Activated CD4-positive, CD25-positive, alpha-beta regulatory T cell treated with anti-CD3 and anti-CD28 coated beads, Interleukin-2, amount 50 U/mL, for 24 hours (primary cell): ENCODE measurements at regions not wholly inside any gene's neighbourhood (a gene's known extent, or its start where the extent isn't known, plus 50 kb on each side); places are given as distances from the start of the nearest gene placed in this dataset.
"Not testable (repeated sequence)": the region's sequence is repeated elsewhere in the genome, so short reads cannot be mapped to it uniquely, and the experiment has no call there.

Experiments used
- ATAC-seq, 2 donors: fragments of 150-1000 bp; cut with Tn5 transposase; one replicate each; pipeline ENCODE4 v1.10.0; 2021; ENCODE audit warnings: mild to moderate bottlenecking in 1 of 2, moderate library complexity in 1 of 2

DNA sequence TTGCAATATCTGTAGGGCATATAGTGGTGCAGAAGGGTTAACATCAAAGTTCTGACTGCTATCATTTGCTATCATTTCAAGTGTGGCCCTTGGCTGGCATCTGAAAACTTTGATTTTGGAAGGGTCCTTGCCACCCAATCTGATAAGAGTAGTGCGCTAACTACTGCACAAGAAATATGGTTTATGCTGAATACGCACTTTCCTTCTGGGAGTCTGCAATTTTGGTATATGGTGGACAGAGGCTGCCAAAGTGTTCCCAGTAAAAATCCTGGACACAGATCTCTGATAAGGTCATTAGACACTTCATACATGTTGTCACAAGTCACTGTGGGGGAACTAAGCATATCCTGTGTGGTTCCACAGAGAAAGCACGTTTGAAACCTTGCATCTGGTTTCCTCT lies 461.6 kb upstream of the CDH11 start:
- no peak for ATAC-seq

- no peak for ATAC-seq
Observed at GRCh38 chr16:65579050-65579449, 457.2 kb upstream of the CDH11 start.

GRCh38 chr16:65576631-65577030 lies 454.8 kb upstream of the CDH11 start:
- ATAC-seq, result no peak

- no peak for ATAC-seq
Observed at GRCh38 chr16:65576139-65576538, 454.3 kb upstream of the CDH11 start.

- ATAC-seq, result no peak
Observed at GRCh38 chr16:65574326-65574966, 452.6 kb upstream of the CDH11 start.

- no peak for ATAC-seq
Observed at GRCh38 chr16:65572156-65572555, 450.3 kb upstream of the CDH11 start.

- no peak for ATAC-seq
Observed at GRCh38 chr16:65570261-65570660, 448.4 kb upstream of the CDH11 start.

DNA sequence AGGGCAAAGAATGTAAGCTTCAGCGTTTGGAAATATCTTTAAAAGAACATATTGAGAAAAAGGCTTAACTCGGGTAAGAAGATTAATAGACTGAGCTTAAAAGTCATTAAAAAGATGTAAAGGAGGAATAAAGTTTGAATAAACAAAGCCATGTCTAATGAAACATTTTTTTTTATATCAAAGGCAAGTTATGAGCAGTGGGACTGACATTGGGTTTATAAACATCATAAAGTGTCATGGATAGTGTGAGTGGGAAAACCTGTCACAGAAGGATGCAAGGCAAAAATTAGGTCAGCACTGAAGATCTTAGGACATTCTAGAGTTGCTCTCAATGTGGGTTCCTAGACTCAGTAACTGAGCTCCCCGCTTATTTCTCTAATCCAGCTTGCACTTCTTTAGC lies 438.0 kb upstream of the CDH11 start:
- no peak for ATAC-seq

DNA sequence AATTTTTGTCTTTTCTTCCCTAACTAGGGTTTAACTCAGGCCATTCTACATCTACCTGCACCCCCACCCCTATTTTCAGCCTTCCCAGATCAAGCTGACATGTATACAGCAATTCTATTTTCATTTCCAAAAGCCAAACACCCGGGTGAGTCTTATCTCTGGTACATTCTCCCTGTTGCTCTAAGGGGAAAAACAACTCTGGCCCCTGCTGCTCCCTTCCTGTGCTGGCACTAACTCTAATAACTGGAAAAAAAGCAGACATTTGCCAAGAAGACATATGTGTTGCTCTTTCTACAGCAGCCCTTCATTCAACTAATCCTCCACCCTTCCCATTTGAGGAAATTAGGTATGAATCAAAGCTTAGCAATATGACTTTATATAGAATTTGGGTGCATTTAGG lies 427.8 kb upstream of the CDH11 start:
- not testable (repeated sequence) for ATAC-seq

GRCh38 chr16:65548470-65548869 lies 426.6 kb upstream of the CDH11 start:
- ATAC-seq, result no peak

GRCh38 chr16:65547772-65548446 lies 426.0 kb upstream of the CDH11 start:
- no peak for ATAC-seq

GRCh38 chr16:65546353-65546791 lies 424.5 kb upstream of the CDH11 start:
- no peak for ATAC-seq

DNA sequence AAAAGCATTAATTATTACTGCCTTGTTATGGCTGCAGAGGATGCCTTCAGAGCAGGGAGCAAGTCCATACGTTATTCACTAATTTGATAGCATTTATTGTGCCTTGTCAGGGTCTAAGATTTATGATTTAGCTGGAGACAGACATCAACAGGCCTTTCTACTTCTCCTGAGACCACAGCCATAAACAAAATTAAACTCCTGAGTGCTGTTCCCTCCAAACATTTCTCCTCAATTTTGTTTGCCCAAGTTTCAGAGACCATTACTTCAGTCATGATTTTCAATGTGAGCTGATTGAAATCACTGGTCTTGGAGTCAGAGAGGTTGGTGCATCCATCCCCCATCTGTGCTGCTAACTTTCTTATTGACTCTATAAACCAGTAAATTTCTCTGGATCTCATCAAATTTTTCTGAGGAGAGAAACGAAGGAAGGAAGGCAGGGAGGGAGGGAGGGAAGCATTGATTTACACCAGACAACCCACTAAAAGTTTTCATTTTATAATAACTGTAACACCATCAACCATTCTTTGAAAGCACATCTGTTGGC lies 423.6 kb upstream of the CDH11 start:
- ATAC-seq, result no peak

- ATAC-seq, result no peak
Observed at GRCh38 chr16:65543781-65544740, 422.2 kb upstream of the CDH11 start.

DNA sequence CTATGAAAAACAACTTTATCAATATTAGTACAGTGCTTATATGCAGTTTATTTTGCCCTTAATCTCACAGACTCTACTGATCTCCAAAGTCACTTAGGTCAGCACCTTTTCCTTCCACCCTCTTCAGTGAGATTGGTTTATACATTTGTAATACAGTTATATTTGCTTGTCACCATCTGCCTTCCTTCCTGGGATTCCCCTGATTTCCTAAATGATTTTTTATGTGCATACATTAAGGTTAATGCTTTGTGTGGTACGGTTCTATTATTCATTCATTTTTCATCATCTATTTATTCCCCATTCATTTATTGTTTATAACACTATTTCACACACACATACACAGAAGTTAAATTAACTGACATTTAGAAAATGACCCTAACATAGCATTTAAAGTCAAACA lies 419.8 kb upstream of the CDH11 start:
- no peak for ATAC-seq

DNA sequence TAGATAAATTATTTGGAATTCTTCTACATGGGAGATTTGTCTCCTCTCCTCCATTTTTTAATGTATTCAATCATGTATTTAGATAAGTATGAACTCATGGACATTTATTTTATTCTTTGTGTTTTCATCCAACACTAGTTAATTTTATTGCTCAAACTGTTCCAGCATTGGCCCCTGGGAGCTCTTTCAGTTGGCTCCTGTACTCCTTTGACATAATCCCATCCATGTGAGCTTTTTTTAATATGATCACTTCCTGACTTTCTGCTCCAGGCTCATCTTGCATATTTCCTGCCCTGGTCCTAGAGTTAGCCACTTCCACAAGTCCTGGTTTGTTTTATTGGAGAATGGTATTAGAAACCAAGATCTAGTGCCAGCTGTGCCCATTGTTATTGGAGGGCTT lies 419.0 kb upstream of the CDH11 start:
- ATAC-seq, result no peak

GRCh38 chr16:65538976-65539375 lies 417.1 kb upstream of the CDH11 start:
- ATAC-seq, result no peak

DNA sequence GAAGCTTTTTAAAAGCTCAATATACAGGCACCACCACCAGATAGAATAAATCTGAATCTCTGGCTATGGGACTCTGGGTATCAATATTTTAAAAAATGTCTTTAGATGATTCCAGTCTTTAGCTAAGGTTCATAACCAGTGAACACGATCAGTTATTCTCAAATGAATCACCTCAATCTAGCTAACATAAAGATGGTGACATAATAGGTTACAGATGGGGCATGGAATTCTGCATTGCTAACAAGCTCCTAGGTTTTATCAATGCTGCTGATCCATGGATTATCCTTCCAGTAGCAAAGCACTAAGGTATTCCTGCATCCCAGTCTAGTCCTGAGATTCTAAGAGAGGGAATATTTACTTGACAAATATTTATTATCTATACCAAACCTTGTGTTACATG lies 415.5 kb upstream of the CDH11 start:
- ATAC-seq, result no peak

- no peak for ATAC-seq
Observed at GRCh38 chr16:65534121-65534528, 412.3 kb upstream of the CDH11 start.

- no peak for ATAC-seq
Observed at GRCh38 chr16:65532846-65533245, 411.0 kb upstream of the CDH11 start.

DNA sequence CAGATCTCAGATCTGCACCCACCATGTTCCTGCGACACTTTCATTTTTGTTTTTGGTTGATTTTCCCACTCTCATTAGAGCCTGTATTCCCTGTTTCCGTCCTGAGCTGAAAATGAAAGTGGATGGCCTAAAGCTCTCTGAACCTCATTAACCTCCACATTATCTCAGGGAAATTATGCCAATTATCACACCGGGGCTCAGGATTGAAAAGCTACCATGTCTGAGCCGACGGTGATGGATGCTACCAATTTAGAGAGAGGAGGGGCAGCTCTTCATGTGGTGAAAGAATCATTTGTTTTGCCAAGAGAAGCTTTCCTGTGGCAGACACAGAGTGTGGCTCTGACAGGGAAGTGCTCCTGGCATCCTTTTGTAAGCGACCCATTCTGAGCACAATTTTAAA lies 410.4 kb upstream of the CDH11 start:
- no peak for ATAC-seq

DNA sequence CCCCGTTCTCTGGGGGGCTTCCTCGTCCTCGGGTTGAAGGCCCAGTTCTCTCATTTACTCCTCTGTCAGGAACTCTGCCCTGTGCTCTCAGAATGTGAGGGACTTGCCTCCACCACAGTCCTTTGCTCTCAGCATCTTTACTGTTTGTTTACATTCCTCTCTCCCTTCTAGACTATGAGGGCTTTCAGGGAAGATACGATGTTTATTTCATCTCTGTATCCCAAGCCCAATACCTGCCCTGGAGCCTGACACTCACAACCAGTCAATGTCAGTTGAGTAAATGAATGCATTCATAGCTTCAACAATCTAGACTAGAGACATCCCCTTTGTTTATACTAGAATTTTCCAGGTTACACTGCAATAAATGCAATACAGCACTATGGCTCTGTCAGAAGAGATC lies 409.6 kb upstream of the CDH11 start:
- no peak for ATAC-seq

DNA sequence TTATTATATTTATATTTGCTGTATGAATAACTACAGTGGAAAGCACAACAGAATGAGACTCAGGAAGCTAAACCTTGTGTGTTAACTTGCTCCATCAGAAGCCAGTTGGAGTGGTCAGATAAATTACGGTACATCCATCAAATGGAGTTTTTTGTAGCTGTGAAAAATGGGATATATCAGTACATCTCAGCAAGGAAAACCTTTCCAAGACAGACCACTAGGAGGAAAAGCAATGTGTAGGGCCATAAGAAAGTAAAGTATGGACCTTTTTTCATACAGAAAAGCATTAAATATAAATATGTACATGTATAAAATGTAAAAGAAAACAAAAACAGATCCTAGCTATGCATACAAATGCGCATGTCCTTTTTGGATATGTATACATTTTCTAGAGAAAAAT lies 403.8 kb upstream of the CDH11 start:
- no peak for ATAC-seq
